Ascending aorta (tissue), 2 donors: ENCODE measurements at regions not wholly inside any gene's neighbourhood (a gene's known extent, or its start where the extent isn't known, plus 50 kb on each side); places are given as distances from the start of the nearest gene placed in this dataset.

Experiments
- DNase-seq, 2 donors: peaks; one replicate each; pipeline ENCODE4 v3.0.0-alpha.2; 2019; ENCODE audit warnings: low spot score in 2 of 2
- H3K27ac ChIP-seq, 2 donors: fragments of 200-600 bp; sonication (generic); one replicate each; pipeline ENCODE4 v1.5.1; 2016 to 2017; ENCODE audit warnings: mild to moderate bottlenecking in 1 of 2
- H3K27me3 ChIP-seq: fragments of 200-600 bp; sonication (generic); one replicate; pipeline ENCODE4 v1.5.1; 2017
- H3K36me3 ChIP-seq, 2 donors: fragments of 200-600 bp; sonication (generic); one replicate each; pipeline ENCODE4 v1.5.1; 2016
- H3K4me1 ChIP-seq, 2 donors: fragments of 200-600 bp; sonication (generic); one replicate each; pipeline ENCODE4 v1.5.1; 2016 to 2017; ENCODE audit warnings: mild to moderate bottlenecking in 1 of 2
- H3K4me3 ChIP-seq, 2 donors: fragments of 200-600 bp; sonication (generic); one replicate each; pipeline ENCODE4 v1.5.1; 2016 to 2017; ENCODE audit warnings: mild to moderate bottlenecking in 1 of 2
- H3K9me3 ChIP-seq, 2 donors: fragments of 200-600 bp; sonication (generic); one replicate each; pipeline ENCODE4 v1.5.1; 2016
- CTCF ChIP-seq, 3 experiments: fragments of 200-600 bp in 2 of 3; fragments of 450-650 bp in 1 of 3; sonication (generic) in 2 of 3; IDR thresholded peaks; one replicate each; pipeline ENCODE4 v1.5.1; 2016 to 2019; ENCODE audit warnings: antibody characterized with exemption in 3 of 3, mild to moderate bottlenecking in 1 of 3, moderate library complexity in 1 of 3
- intact Hi-C: fragments of 100-400 bp; cut with DNase I; formaldehyde crosslinking; loops from one replicate; pipeline ENCODE4 v1.15.1; 2023

- TF ChIP-seq CTCF (IDR thresholded peaks at IDR 0.05) = no peak
- H3K27ac ChIP-seq = no peak overlapping the region
- peaks cover 0 to 12% of the 10 kb centered on the region in 2 donors for H3K4me1 ChIP-seq
- no peaks in the 10 kb centered on the region for H3K27me3 ChIP-seq
- H3K36me3 ChIP-seq = no peaks in the 10 kb centered on the region
- intact Hi-C loops = no loop called here
- no peak overlapping the region for H3K4me3 ChIP-seq
- no peak for DNase-seq
- peaks cover 6% of the 10 kb centered on the region in 2 donors for H3K9me3 ChIP-seq
Measured at GRCh38 chr11:69423181-69423580, 58.3 kb upstream of the LINC01488 start.

GRCh38 chr11:69423611-69424385, 57.7 kb upstream of the LINC01488 start:
- H3K27ac ChIP-seq = no peak overlapping the region
- H3K9me3 ChIP-seq = peaks cover 6% of the 10 kb centered on the region in 2 donors
- no peaks in the 10 kb centered on the region for H3K36me3 ChIP-seq
- no peak overlapping the region for H3K4me3 ChIP-seq
- no peaks in the 10 kb centered on the region for H3K27me3 ChIP-seq
- intact Hi-C loops = no loop called here
- no peak for TF ChIP-seq CTCF (IDR thresholded peaks at IDR 0.05)
- DNase-seq = no peak
- peaks cover 0 to 12% of the 10 kb centered on the region in 2 donors for H3K4me1 ChIP-seq

GRCh38 chr11:69424748-69425147, 56.7 kb upstream of the LINC01488 start:
- Histone ChIP-seq H3K27me3 (no peaks in the 10 kb centered on the region), H3K4me1 (peaks cover 0 to 12% of the 10 kb centered on the region in 2 donors), H3K9me3 (peaks cover 6% of the 10 kb centered on the region in 2 donors), H3K27ac (no peak overlapping the region), H3K4me3 (no peak overlapping the region), H3K36me3 (no peaks in the 10 kb centered on the region)
- DNase-seq = no peak
- intact Hi-C loops = no loop called here
- TF ChIP-seq CTCF (IDR thresholded peaks at IDR 0.05) = no peak

- DNase-seq = no peak
- intact Hi-C loops = no loop called here
- Histone ChIP-seq H3K9me3 (peaks cover 6% of the 10 kb centered on the region in 2 donors), H3K4me1 (peaks cover 0 to 5% of the 10 kb centered on the region in 2 donors), H3K27me3 (no peaks in the 10 kb centered on the region), H3K27ac (no peak overlapping the region), H3K36me3 (no peaks in the 10 kb centered on the region), H3K4me3 (no peak overlapping the region)
- TF ChIP-seq CTCF (IDR thresholded peaks at IDR 0.05) = no peak
Measured at GRCh38 chr11:69425444-69425843, 56.0 kb upstream of the LINC01488 start.

- H3K4me3 ChIP-seq = no peak overlapping the region
- DNase-seq = no peak
- intact Hi-C loops = no loop called here
- H3K36me3 ChIP-seq = no peaks in the 10 kb centered on the region
- no peaks in the 10 kb centered on the region for H3K27me3 ChIP-seq
- TF ChIP-seq CTCF (IDR thresholded peaks at IDR 0.05) = no peak
- H3K4me1 ChIP-seq = no peaks in the 10 kb centered on the region
- peaks cover 6% of the 10 kb centered on the region in 2 donors for H3K9me3 ChIP-seq
- no peak overlapping the region for H3K27ac ChIP-seq
Measured at GRCh38 chr11:69425895-69426544, 55.4 kb upstream of the LINC01488 start.
